Transverse colon (tissue), 3 donors: ENCODE measurements at regions not wholly inside any gene's neighbourhood (a gene's known extent, or its start where the extent isn't known, plus 50 kb on each side); places are given as distances from the start of the nearest gene placed in this dataset.

Source experiments
- CTCF ChIP-seq, 5 experiments: fragments of 200-600 bp in 3 of 5; fragments of 450-650 bp in 2 of 5; sonication (generic) in 3 of 5; IDR thresholded peaks; 1 replicate in 2 of 5; 2 replicates in 3 of 5; pipeline ENCODE4 v1.5.1; 2016 to 2017; ENCODE audit warnings: antibody characterized with exemption in 5 of 5, inconsistent platforms in 3 of 5, mild to moderate bottlenecking in 2 of 5, moderate library complexity in 1 of 5
- POLR2A ChIP-seq: fragments of 450-650 bp; IDR thresholded peaks from one replicate; pipeline ENCODE4 v1.6.1; 2016; ENCODE audit warnings: antibody characterized with exemption, mild to moderate bottlenecking, moderate library complexity

GRCh38 chr10:94104316-94105000 lies 110.7 kb downstream of the PLCE1 start:
- TF ChIP-seq CTCF (IDR thresholded peaks at IDR 0.05) (no peak), POLR2A (no peak)
